GM19372 (cell line): ENCODE measurements at regions not wholly inside any gene's neighbourhood (a gene's known extent, or its start where the extent isn't known, plus 50 kb on each side); places are given as distances from the start of the nearest gene placed in this dataset.
A peak's percentile ranks its signal among the peaks of the same experiment; 100 is the strongest.
"Not testable (repeated sequence)": the region's sequence is repeated elsewhere in the genome, so short reads cannot be mapped to it uniquely, and the experiment has no call there.

ENCODE experiments used
- ATAC-seq: cut with Tn5 transposase; IDR thresholded peaks from one replicate; pipeline ENCODE4 v1.9.1; 2021; ENCODE audit warnings: mild to moderate bottlenecking, low read depth, moderate library complexity; ENCODE audit not compliant: unreplicated experiment

- ATAC-seq, result no peak
Measured at GRCh38 chr2:189231719-189232323, 52.3 kb upstream of the COL5A2 start.

GRCh38 chr2:189232759-189233406, 53.3 kb upstream of the COL5A2 start:
- peak; percentile 82 for ATAC-seq

GRCh38 chr2:189233527-189233926, 54.0 kb upstream of the COL5A2 start:
- no peak for ATAC-seq

GRCh38 chr2:189234991-189235390, 55.4 kb upstream of the COL5A2 start:
- ATAC-seq, result no peak

- ATAC-seq, result no peak
Measured at GRCh38 chr2:189236066-189236465, 56.5 kb upstream of the COL5A2 start.

GRCh38 chr2:189238903-189239302, 59.3 kb upstream of the COL5A2 start:
- no peak for ATAC-seq

GRCh38 chr2:189243843-189244242, 64.3 kb upstream of the COL5A2 start:
- ATAC-seq, result not testable (repeated sequence)

GRCh38 chr2:189247276-189247675, 67.7 kb upstream of the COL5A2 start:
- ATAC-seq, result no peak

GRCh38 chr2:189248141-189248540, 68.6 kb upstream of the COL5A2 start:
- ATAC-seq, result no peak

- no peak for ATAC-seq
Measured at GRCh38 chr2:189249171-189249570, 69.6 kb upstream of the COL5A2 start.

- no peak for ATAC-seq
Measured at GRCh38 chr2:189249901-189250300, 70.3 kb upstream of the COL5A2 start.

- ATAC-seq, result no peak
Measured at GRCh38 chr2:189252991-189253675, 73.6 kb upstream of the COL5A2 start.

GRCh38 chr2:189253836-189254235, 74.3 kb upstream of the COL5A2 start:
- ATAC-seq, result no peak

GRCh38 chr2:189254268-189254883, 74.8 kb upstream of the COL5A2 start:
- no peak for ATAC-seq

- no peak for ATAC-seq
Measured at GRCh38 chr2:189255711-189256110, 76.2 kb upstream of the COL5A2 start.

GRCh38 chr2:189258616-189259365, 79.2 kb upstream of the COL5A2 start:
- no peak for ATAC-seq

GRCh38 chr2:189260361-189260814, 80.8 kb upstream of the COL5A2 start:
- ATAC-seq, result no peak

GRCh38 chr2:189261431-189261841, 81.9 kb upstream of the COL5A2 start:
- ATAC-seq, result no peak

GRCh38 chr2:189261916-189262315, 82.4 kb upstream of the COL5A2 start:
- no peak for ATAC-seq

GRCh38 chr2:189265696-189266320, 86.2 kb upstream of the COL5A2 start:
- no peak for ATAC-seq
